COLO668 (cell line): ENCODE measurements at regions not wholly inside any gene's neighbourhood (a gene's known extent, or its start where the extent isn't known, plus 50 kb on each side); places are given as distances from the start of the nearest gene placed in this dataset.

Experiments
- DNase-seq: peaks from one replicate; lab custom pipeline; 2025; ENCODE audit not compliant: unreplicated experiment; lab: John Stamatoyannopoulos, UW

DNA sequence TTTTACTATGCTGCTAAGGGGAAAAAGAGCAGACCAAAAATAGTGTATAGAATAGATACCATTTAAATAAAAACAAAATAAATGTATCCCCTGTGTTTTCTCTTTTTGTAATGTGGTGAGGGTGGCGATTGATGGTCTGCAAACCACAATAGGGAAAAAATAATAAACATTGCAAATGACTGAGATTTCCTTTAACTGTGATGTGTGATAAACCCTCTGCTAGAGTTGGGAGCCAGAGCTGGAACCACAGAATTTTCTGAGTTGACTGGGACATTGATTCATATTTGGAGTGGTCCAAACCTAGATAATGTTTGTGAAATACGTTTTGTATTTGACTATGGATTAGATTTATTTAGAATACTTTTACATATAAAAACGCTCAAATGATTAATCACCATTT, 70.6 kb upstream of the PTGFR start:
- no peak for DNase-seq

- DNase-seq = no peak
Observed at GRCh38 chr1:78420688-78421087, 70.1 kb upstream of the PTGFR start.

- DNase-seq = no peak
Observed at GRCh38 chr1:78424720-78425119, 66.1 kb upstream of the PTGFR start.

DNA sequence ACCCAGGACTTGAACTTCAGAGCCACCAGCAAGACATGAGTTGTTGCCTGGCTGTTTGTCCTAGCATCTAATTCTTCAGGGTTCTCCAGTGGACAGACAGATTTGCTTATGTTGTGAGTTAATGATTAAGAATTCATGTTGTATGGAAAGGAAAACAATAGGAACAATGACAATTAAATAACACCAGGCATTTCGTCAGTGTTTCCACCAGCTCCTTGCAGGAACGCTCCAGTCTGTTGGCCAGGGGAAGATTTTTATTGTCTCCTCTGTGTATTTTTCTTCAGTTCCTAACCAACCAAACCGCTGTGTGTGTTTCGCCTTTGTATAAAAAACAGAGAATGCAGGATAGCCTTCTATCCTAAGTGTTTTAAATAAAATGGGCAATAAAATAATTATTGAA, 64.4 kb upstream of the PTGFR start:
- DNase-seq = no peak

DNA sequence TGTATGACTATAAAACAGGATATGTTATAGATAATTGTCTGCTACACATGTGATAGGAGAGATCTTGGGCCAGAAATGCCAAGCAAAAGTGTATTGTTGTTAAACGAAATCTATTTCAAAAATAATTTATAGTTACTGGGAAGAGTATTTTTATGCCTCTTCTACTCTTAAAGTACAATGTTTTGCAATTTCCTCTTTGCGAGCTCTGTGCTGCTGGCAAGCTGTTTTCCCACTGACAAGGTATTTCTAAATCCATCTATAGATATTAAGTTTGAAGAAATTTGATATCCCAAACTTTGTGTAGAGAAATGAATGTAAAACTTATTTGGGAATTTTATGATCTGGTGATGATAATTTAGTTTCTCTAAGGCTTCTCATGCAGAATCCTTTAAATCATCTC, 63.3 kb upstream of the PTGFR start:
- DNase-seq = no peak

- DNase-seq = no peak
Observed at GRCh38 chr1:78432016-78432415, 58.8 kb upstream of the PTGFR start.

- no peak for DNase-seq
Observed at GRCh38 chr1:78434351-78434750, 56.4 kb upstream of the PTGFR start.

DNA sequence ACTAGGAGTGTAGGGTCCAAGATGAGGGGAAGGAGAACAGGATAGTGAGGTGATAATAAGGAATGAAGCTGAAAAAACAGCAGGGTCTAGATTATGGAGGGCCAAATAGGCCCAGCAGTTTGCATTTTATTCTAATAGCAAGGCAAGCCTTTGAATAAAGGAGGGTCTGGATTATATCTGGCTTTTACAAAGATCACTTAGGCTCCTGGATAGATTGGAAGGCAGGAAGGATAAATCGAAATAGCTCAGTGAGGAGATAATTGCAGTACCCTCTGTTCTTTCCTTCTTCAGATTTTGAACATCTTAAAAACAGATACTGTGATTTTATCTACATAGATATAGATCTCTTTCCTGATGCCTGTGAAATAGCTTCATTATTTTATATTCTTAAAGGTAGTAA, 53.8 kb upstream of the PTGFR start:
- DNase-seq = no peak

DNA sequence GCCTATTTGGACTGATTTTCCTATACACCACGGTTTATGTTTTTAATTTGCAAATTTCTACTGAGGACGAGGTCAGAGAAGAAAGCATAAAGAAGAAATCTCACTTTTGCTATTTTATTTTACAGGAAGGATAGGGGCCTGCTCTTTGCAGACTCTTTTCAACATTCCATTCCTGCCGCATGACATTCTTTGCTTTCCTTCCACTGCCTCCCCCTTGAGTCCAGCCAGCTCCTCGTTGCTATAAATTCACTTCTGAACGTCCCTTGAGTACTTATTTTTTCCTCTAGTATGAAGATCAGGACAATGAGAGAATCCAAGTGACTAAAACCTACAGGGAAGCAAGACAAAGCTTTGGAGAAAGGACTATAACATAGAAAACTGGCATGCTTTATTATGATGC, 53.4 kb upstream of the PTGFR start:
- no peak for DNase-seq

GRCh38 chr1:78437941-78438340, 52.8 kb upstream of the PTGFR start:
- DNase-seq = no peak

GRCh38 chr1:78440381-78440793, 50.4 kb upstream of the PTGFR start:
- DNase-seq = no peak
